ENCODE measurements at regions not wholly inside any gene's neighbourhood (a gene's known extent, or its start where the extent isn't known, plus 50 kb on each side); places are given as distances from the start of the nearest gene placed in this dataset.

DNA sequence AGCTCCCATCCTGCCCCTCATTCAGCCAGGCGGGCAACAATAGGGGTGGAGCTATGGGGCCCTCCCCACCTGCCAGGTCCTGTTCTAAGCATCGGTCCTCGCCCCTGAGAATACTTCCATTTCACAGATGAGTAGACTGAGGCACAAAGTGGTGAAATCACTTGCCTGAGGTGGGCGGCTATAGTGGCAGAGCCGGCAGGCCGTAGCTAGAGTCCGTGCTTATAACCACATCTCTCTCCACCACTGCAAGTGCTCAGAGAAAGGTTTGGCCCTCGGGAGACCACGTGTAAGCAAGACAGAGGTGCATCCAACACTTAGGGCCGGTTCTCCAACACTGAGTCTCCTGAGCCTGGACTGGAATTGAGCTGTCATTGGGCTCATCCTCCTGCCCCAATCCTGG lies 145.8 kb upstream of the UNC5B start:
- Mint-ChIP-seq H3K4me3 (no peak overlapping the region), H3K27me3 (ENCODE audit: low read depth in 2 of 2) (no peaks in the 10 kb centered on the region), H3K27ac (no peak overlapping the region), H3K9me3 (no peaks in the 10 kb centered on the region), H3K36me3 (no peaks in the 10 kb centered on the region), H3K4me1 (no peaks in the 10 kb centered on the region)
- H3K4me3 ChIP-seq (ENCODE audit: low read length) = no peak overlapping the region
- TF ChIP-seq, protein P1, sequence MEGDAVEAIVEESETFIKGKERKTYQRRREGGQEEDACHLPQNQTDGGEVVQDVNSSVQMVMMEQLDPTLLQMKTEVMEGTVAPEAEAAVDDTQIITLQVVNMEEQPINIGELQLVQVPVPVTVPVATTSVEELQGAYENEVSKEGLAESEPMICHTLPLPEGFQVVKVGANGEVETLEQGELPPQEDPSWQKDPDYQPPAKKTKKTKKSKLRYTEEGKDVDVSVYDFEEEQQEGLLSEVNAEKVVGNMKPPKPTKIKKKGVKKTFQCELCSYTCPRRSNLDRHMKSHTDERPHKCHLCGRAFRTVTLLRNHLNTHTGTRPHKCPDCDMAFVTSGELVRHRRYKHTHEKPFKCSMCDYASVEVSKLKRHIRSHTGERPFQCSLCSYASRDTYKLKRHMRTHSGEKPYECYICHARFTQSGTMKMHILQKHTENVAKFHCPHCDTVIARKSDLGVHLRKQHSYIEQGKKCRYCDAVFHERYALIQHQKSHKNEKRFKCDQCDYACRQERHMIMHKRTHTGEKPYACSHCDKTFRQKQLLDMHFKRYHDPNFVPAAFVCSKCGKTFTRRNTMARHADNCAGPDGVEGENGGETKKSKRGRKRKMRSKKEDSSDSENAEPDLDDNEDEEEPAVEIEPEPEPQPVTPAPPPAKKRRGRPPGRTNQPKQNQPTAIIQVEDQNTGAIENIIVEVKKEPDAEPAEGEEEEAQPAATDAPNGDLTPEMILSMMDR (IDR thresholded peaks at IDR 0.05) = no peak
- no peaks in the 10 kb centered on the region for H3K36me3 ChIP-seq (ENCODE audit: control insufficient read depth, insufficient read depth, low read length)
- no peaks in the 10 kb centered on the region for H3K27me3 ChIP-seq (ENCODE audit: control insufficient read depth, insufficient read depth, low read length)
- no peak for DNase-seq
- intact Hi-C loops (cut with micrococcal nuclease) = no loop called here
- ATAC-seq = no peak
- no peaks in the 10 kb centered on the region for H3K9me3 ChIP-seq (ENCODE audit: control insufficient read depth, insufficient read depth, low read length)
- H3K4me1 ChIP-seq (ENCODE audit: control insufficient read depth, insufficient read depth, low read length) = no peaks in the 10 kb centered on the region
- WGBS (ENCODE audit: insufficient coverage) = 84% methylated on average over 10 of the region's 10 CpGs
- no peak overlapping the region for H3K27ac ChIP-seq (ENCODE audit: low read length)

DNA sequence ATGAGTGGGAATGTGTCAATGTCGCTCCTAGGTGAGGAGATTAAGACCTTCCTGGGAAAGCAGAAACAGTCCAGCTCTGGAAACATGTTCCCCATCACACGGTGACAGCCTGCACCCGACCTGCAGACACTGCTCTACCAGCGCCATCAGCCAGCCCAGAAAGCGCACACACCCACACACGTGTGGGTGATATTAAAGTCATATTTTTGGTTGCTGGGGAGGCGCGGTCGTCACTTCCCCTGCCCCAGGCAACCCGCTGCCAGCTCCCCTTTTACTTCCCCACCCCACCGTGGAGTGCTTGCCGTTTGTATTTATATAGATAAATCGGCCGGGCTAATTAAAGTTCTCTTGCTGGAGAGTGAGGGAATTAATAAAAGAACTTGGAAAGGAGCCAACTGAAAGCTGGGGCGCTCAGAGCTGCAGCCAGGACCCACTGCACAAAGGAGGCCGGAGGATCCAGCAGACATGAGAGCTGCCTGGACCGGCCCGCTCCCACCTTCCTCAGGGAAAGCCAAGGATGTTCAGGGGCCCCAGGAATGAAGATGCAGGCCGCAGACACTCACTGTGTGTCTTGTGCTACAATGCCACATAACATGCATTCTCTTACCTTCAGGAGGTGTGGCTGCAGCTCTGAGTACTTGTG lies 145.2 kb upstream of the UNC5B start:
- Mint-ChIP-seq H3K4me3 (no peak overlapping the region), H3K9me3 (no peaks in the 10 kb centered on the region), H3K4me1 (no peaks in the 10 kb centered on the region), H3K27me3 (ENCODE audit: low read depth in 2 of 2) (peaks cover 0 to 6% of the 10 kb centered on the region in 2 donors), H3K27ac (no peak overlapping the region), H3K36me3 (no peaks in the 10 kb centered on the region)
- no peaks in the 10 kb centered on the region for H3K27me3 ChIP-seq (ENCODE audit: control insufficient read depth, insufficient read depth, low read length)
- TF ChIP-seq, protein P1 (IDR thresholded peaks at IDR 0.05) = no peak
- 66% methylated on average over 11 of the region's 19 CpGs for WGBS (ENCODE audit: insufficient coverage)
- H3K4me1 ChIP-seq (ENCODE audit: control insufficient read depth, insufficient read depth, low read length) = no peaks in the 10 kb centered on the region
- H3K27ac ChIP-seq (ENCODE audit: low read length) = no peak overlapping the region
- H3K4me3 ChIP-seq (ENCODE audit: low read length) = no peak overlapping the region
- no peaks in the 10 kb centered on the region for H3K36me3 ChIP-seq (ENCODE audit: control insufficient read depth, insufficient read depth, low read length)
- H3K9me3 ChIP-seq (ENCODE audit: control insufficient read depth, insufficient read depth, low read length) = no peaks in the 10 kb centered on the region
- intact Hi-C loops (cut with micrococcal nuclease) = no loop called here
- ATAC-seq = no peak
- no peak for DNase-seq

DNA sequence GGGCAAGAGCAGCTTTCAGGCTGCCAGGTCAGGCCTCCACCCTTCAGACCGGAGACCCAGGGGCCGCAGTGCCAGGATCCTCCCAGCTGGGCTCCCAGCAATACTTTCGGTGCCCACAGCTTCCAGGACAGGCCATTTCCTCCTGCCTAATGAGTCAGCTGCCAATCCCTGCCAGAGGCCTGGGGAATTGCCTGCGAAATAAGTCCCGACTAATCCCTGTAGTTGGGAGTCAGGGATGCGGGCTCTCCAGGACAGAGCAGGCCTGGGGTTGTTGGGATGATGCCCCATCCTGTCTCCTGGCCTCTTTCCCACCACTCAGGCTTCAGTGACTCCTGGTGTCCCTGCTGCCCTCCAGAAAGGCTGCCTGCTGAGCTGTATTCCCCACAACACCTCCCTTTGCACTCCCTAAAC lies 143.5 kb upstream of the UNC5B start:
- H3K9me3 ChIP-seq (ENCODE audit: control insufficient read depth, insufficient read depth, low read length) = no peaks in the 10 kb centered on the region
- TF ChIP-seq, protein P1 (IDR thresholded peaks at IDR 0.05) = no peak
- Mint-ChIP-seq H3K9me3 (no peaks in the 10 kb centered on the region), H3K36me3 (no peaks in the 10 kb centered on the region), H3K27me3 (ENCODE audit: low read depth in 2 of 2) (peaks cover 0 to 9% of the 10 kb centered on the region in 2 donors), H3K4me3 (no peak overlapping the region), H3K27ac (no peak overlapping the region), H3K4me1 (no peaks in the 10 kb centered on the region)
- no peaks in the 10 kb centered on the region for H3K36me3 ChIP-seq (ENCODE audit: control insufficient read depth, insufficient read depth, low read length)
- 89% methylated on average over 6 of the region's 6 CpGs for WGBS (ENCODE audit: insufficient coverage)
- intact Hi-C loops (cut with micrococcal nuclease) = no loop called here
- H3K4me3 ChIP-seq (ENCODE audit: low read length) = no peak overlapping the region
- H3K4me1 ChIP-seq (ENCODE audit: control insufficient read depth, insufficient read depth, low read length) = no peaks in the 10 kb centered on the region
- H3K27ac ChIP-seq (ENCODE audit: low read length) = no peak overlapping the region
- ATAC-seq (no peak), DNase-seq (no peak)
- H3K27me3 ChIP-seq (ENCODE audit: control insufficient read depth, insufficient read depth, low read length) = no peaks in the 10 kb centered on the region
